ENCODE measurements at regions not wholly inside any gene's neighbourhood (a gene's known extent, or its start where the extent isn't known, plus 50 kb on each side); places are given as distances from the start of the nearest gene placed in this dataset.

GRCh38 chr4:29014555-29014954 is 1705.6 kb upstream of the PCDH7 start:
- no peak for FAIRE-seq
- WGBS, 2 donors: 63 to 76% methylated on average over 4 of the region's 4 CpGs

GRCh38 chr4:29033703-29034102 is 1686.5 kb upstream of the PCDH7 start:
- Histone ChIP-seq H3K27me3 (no peaks in the 10 kb centered on the region), H3K27ac (no peak overlapping the region), H3K4me1 (no peaks in the 10 kb centered on the region), H3K4me3 (no peak overlapping the region), H3K9me3 (no peaks in the 10 kb centered on the region), H3K36me3 (no peaks in the 10 kb centered on the region)
- DNase-seq (no peak), ATAC-seq (no peak), FAIRE-seq (no peak)
- TF ChIP-seq CTCF (IDR thresholded peaks at IDR 0.05): no peak
- 33 to 52% methylated on average over 1 of the region's 1 CpG for WGBS, 2 donors
- intact Hi-C loops (cut with DNase I): no loop called here

More at GRCh38 chr4:29014555-29014954, 1705.6 kb upstream of the PCDH7 start:
- Histone ChIP-seq H3K27me3 (no peaks in the 10 kb centered on the region), H3K9me3 (no peaks in the 10 kb centered on the region), H3K36me3 (no peaks in the 10 kb centered on the region), H3K27ac (no peak overlapping the region), H3K4me1 (no peaks in the 10 kb centered on the region), H3K4me3 (no peak overlapping the region)
- intact Hi-C loops (cut with DNase I): no loop called here
- ATAC-seq (no peak), DNase-seq (no peak)
- no peak for TF ChIP-seq CTCF (IDR thresholded peaks at IDR 0.05)

- Histone ChIP-seq H3K4me1 (no peaks in the 10 kb centered on the region), H3K27me3 (no peaks in the 10 kb centered on the region), H3K4me3 (no peak overlapping the region), H3K9me3 (no peaks in the 10 kb centered on the region), H3K27ac (no peak overlapping the region), H3K36me3 (no peaks in the 10 kb centered on the region)
- intact Hi-C loops (cut with DNase I): no loop called here
- no peak for FAIRE-seq
- WGBS, 2 donors: 55 to 74% methylated on average over 5 of the region's 5 CpGs
- no peak for TF ChIP-seq CTCF (IDR thresholded peaks at IDR 0.05)
- DNase-seq: no peak
- no peak for ATAC-seq
Observed at GRCh38 chr4:29037501-29037900, 1682.7 kb upstream of the PCDH7 start.

- H3K36me3 ChIP-seq: no peaks in the 10 kb centered on the region
- 39 to 52% methylated on average over 5 of the region's 5 CpGs for WGBS, 2 donors
- no peaks in the 10 kb centered on the region for H3K27me3 ChIP-seq
- DNase-seq (no peak), ATAC-seq (no peak), FAIRE-seq (no peak)
- H3K4me1 ChIP-seq: no peaks in the 10 kb centered on the region
- H3K27ac ChIP-seq: no peak overlapping the region
- no peaks in the 10 kb centered on the region for H3K9me3 ChIP-seq
- no peak for TF ChIP-seq CTCF (IDR thresholded peaks at IDR 0.05)
- intact Hi-C loops (cut with DNase I): no loop called here
- H3K4me3 ChIP-seq: no peak overlapping the region
Observed at GRCh38 chr4:29043411-29043810, 1676.8 kb upstream of the PCDH7 start.

GRCh38 chr4:29046186-29046585 is 1674.0 kb upstream of the PCDH7 start:
- 23 to 26% methylated on average over 2 of the region's 2 CpGs for WGBS, 2 donors
- Histone ChIP-seq H3K36me3 (no peaks in the 10 kb centered on the region), H3K4me3 (no peak overlapping the region), H3K9me3 (no peaks in the 10 kb centered on the region), H3K27ac (no peak overlapping the region), H3K27me3 (no peaks in the 10 kb centered on the region), H3K4me1 (no peaks in the 10 kb centered on the region)
- ATAC-seq (no peak), DNase-seq (no peak), FAIRE-seq (no peak)
- no peak for TF ChIP-seq CTCF (IDR thresholded peaks at IDR 0.05)
- intact Hi-C loops (cut with DNase I): no loop called here
